ENCODE measurements at regions not wholly inside any gene's neighbourhood (a gene's known extent, or its start where the extent isn't known, plus 50 kb on each side); places are given as distances from the start of the nearest gene placed in this dataset.
"Not testable (repeated sequence)": the region's sequence is repeated elsewhere in the genome, so short reads cannot be mapped to it uniquely, and the experiment has no call there.

DNA sequence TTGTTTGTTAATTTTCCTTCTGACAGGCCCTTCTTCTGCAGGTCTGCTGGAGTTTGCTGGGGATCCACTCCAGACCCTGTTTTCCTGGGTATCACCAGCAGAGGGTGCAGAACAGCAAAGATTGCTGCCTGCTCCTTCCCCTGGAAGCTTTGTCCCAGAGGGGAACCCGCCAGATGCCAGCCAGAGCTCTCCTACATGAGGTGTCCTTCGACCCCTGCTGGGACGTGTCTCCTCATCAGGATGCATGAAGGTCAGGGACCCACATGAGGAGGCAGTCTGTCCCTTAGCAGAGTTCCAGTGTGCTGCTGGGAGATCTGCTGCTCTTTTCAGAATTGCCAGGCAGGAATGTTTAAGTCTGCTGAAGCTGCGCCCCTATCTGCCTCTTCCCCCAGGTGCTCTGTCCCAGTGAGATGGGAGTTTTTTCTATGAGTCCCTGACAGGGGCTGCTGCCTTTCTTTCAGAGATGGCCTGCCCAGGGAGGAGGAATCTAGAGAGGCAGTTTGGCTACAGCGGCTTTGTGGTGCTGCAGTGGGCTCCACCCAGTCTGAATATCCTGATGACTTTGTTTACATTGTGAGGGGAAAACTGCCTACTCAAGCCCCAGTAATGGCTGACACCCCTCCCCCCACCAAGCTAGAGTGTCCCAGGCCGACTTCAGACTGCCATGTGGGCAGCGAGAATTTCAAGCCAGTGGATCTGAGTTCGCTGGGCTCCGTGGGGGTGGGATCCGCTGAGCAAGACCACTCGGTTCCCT, 772.0 kb upstream of the FAM174A start:
- CTCF ChIA-PET, result no interaction called here
- POLR2A ChIA-PET, result no interaction called here
- Mint-ChIP-seq H3K27me3 (ENCODE audit: low read depth) (no peaks in the 10 kb centered on the region; the same call in 1 of the 2 replicates), H3K9me3 (peaks cover 10% of the 10 kb centered on the region; the same call in 1 of the 2 replicates), H3K36me3 (no peaks in the 10 kb centered on the region), H3K4me1 (peaks cover 13% of the 10 kb centered on the region), H3K27ac (no peak overlapping the region), H3K4me3 (no peak overlapping the region)
- DNase-seq (ENCODE audit: low spot score) (peak; percentile 28), ATAC-seq (peak; percentile 82)
- TF ChIP-seq USF1 (CRISPR knock-in tag; IDR thresholded peaks at IDR 0.05), result no peak
- no peak for TF ChIP-seq ZNF396 (CRISPR knock-in tag; IDR thresholded peaks at IDR 0.05; ENCODE audit: borderline replicate concordance)
- no peak for TF ChIP-seq ZNF423 (CRISPR knock-in tag; IDR thresholded peaks at IDR 0.05)
- TF ChIP-seq ZNF219 (CRISPR knock-in tag; IDR thresholded peaks at IDR 0.05; ENCODE audit: borderline replicate concordance), result no peak
- TF ChIP-seq AR (CRISPR knock-in tag; IDR thresholded peaks at IDR 0.05), result no peak
- TF ChIP-seq RORB (CRISPR knock-in tag; IDR thresholded peaks at IDR 0.05), result no peak
- no peak for TF ChIP-seq HMGA2 (CRISPR knock-in tag; IDR thresholded peaks at IDR 0.05)
- no peak for TF ChIP-seq MXD4 (CRISPR knock-in tag; IDR thresholded peaks at IDR 0.05; ENCODE audit: borderline replicate concordance)
- no peak for TF ChIP-seq PRRX2 (CRISPR knock-in tag; IDR thresholded peaks at IDR 0.05)
- TF ChIP-seq MYBL2 (CRISPR knock-in tag; IDR thresholded peaks at IDR 0.05), result no peak
- no peak for TF ChIP-seq KAT7 (CRISPR knock-in tag; IDR thresholded peaks at IDR 0.05; ENCODE audit: borderline replicate concordance)
- TF ChIP-seq, protein P1, sequence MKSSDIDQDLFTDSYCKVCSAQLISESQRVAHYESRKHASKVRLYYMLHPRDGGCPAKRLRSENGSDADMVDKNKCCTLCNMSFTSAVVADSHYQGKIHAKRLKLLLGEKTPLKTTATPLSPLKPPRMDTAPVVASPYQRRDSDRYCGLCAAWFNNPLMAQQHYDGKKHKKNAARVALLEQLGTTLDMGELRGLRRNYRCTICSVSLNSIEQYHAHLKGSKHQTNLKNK (CRISPR knock-in tag; IDR thresholded peaks at IDR 0.05), result no peak

- H3K4me1 Mint-ChIP-seq, result no peaks in the 10 kb centered on the region
- ATAC-seq (no peak), DNase-seq (ENCODE audit: low spot score) (no peak)
- H3K9me3 Mint-ChIP-seq, result peaks cover 22% of the 10 kb centered on the region
- ChIA-PET POLR2A (no interaction called here), CTCF (no interaction called here)
- H3K27me3 Mint-ChIP-seq (ENCODE audit: low read depth), result no peaks in the 10 kb centered on the region
- H3K4me3 Mint-ChIP-seq, result no peak overlapping the region
- no peak for TF ChIP-seq TEAD1 (CRISPR knock-in tag; IDR thresholded peaks at IDR 0.05)
- TF ChIP-seq NFE2L1 (CRISPR knock-in tag; IDR thresholded peaks at IDR 0.05), result no peak
- TF ChIP-seq SMAD3 (CRISPR knock-in tag; IDR thresholded peaks at IDR 0.05; ENCODE audit: borderline replicate concordance), result no peak
- TF ChIP-seq ATF6 (CRISPR knock-in tag; IDR thresholded peaks at IDR 0.05), result no peak
- no peaks in the 10 kb centered on the region for H3K36me3 Mint-ChIP-seq
- H3K27ac Mint-ChIP-seq, result no peak overlapping the region
These were observed 787.8 kb upstream of the FAM174A start for GRCh38 chr5:99747342-99747741.

- H3K36me3 Mint-ChIP-seq; H3K27ac Mint-ChIP-seq; ATAC-seq; H3K27me3 Mint-ChIP-seq (ENCODE audit: low read depth); H3K4me1 Mint-ChIP-seq; POLR2A ChIA-PET; DNase-seq (ENCODE audit: low spot score); H3K9me3 Mint-ChIP-seq; H3K4me3 Mint-ChIP-seq; CTCF ChIA-PET: not testable (repeated sequence)
These were observed 802.0 kb upstream of the FAM174A start for GRCh38 chr5:99733146-99733545.

- H3K4me1 Mint-ChIP-seq; H3K9me3 Mint-ChIP-seq; H3K27me3 Mint-ChIP-seq (ENCODE audit: low read depth); POLR2A ChIA-PET; ATAC-seq; CTCF ChIA-PET; DNase-seq (ENCODE audit: low spot score); H3K27ac Mint-ChIP-seq; H3K36me3 Mint-ChIP-seq; H3K4me3 Mint-ChIP-seq: not testable (repeated sequence)
These were observed 801.8 kb upstream of the CHD1 start for GRCh38 chr5:99730653-99731052.

Data from WTC11 (cell line).